Caco-2 (cell line): ENCODE measurements at regions not wholly inside any gene's neighbourhood (a gene's known extent, or its start where the extent isn't known, plus 50 kb on each side); places are given as distances from the start of the nearest gene placed in this dataset.

Experiments used
- BruUV-seq: library from RNA; stranded (reverse); fragments of 400-500 nt; replicated peaks from 2 replicates; lab custom pipeline; 2021; lab: Mats Ljungman, UMichigan
- CTCF ChIA-PET: fragments of 300-600 bp; sonication (Branson Sonifier 250); formaldehyde crosslinking; loops from one replicate; lab custom pipeline; 2022; ENCODE audit warnings: antibody characterized with exemption; lab: Charles Lee
- POLR2A ChIA-PET: fragments of 300-600 bp; sonication (Branson Sonifier 250); formaldehyde crosslinking; loops from one replicate; lab custom pipeline; 2022; ENCODE audit warnings: antibody characterized with exemption; lab: Charles Lee
- DNase-seq, 2 experiments: peaks; one replicate each; pipeline versions ENCODE4 v3.0.0 to v3.0.0-alpha.2; 2020 to 2022
- H3K27me3 ChIP-seq: replicated peaks from 2 replicates; pipeline ENCODE4 v1.6.0; 2011; ENCODE audit warnings: low read length; ENCODE audit not compliant: control insufficient read depth, insufficient read depth
- H3K36me3 ChIP-seq: 2 replicates; pipeline ENCODE4 v1.5.1; 2011; ENCODE audit warnings: low read length; ENCODE audit not compliant: control insufficient read depth, insufficient read depth
- H3K4me1 ChIP-seq: fragments of 250-450 bp; sonication (Bioruptor Pico); 2 replicates; pipeline ENCODE4 v1.5.1; 2020; ENCODE audit warnings: mild to moderate bottlenecking
- H3K4me3 ChIP-seq: 2 replicates; pipeline ENCODE4 v1.5.1; 2011; ENCODE audit warnings: low read depth, mild to moderate bottlenecking, control low read depth, low read length
- H3K9me3 ChIP-seq: fragments of 250-450 bp; sonication (Bioruptor Pico); 2 replicates; pipeline ENCODE4 v1.5.1; 2020; ENCODE audit warnings: mild to moderate bottlenecking, moderate library complexity
- H3K27ac Mint-ChIP-seq: one replicate; pipeline ENCODE4 v1.8.0; 2022; ENCODE audit warnings: mixed read lengths; ENCODE audit not compliant: unreplicated experiment
- H3K27me3 Mint-ChIP-seq: one replicate; pipeline ENCODE4 v1.8.0; 2022; ENCODE audit warnings: mixed read lengths; ENCODE audit not compliant: insufficient read depth, unreplicated experiment
- H3K36me3 Mint-ChIP-seq: one replicate; pipeline ENCODE4 v1.8.0; 2022; ENCODE audit warnings: mild to moderate bottlenecking, mixed read lengths; ENCODE audit not compliant: insufficient read depth, unreplicated experiment
- H3K4me1 Mint-ChIP-seq: one replicate; pipeline ENCODE4 v1.8.0; 2022; ENCODE audit warnings: low read depth, mixed read lengths; ENCODE audit not compliant: unreplicated experiment
- H3K4me3 Mint-ChIP-seq: one replicate; pipeline ENCODE4 v1.8.0; 2022; ENCODE audit warnings: mild to moderate bottlenecking, moderate library complexity, mixed read lengths; ENCODE audit not compliant: unreplicated experiment
- H3K9me3 Mint-ChIP-seq: one replicate; pipeline ENCODE4 v1.8.0; 2022; ENCODE audit warnings: mixed read lengths; ENCODE audit not compliant: unreplicated experiment
- intact Hi-C: fragments of 100-400 bp; cut with micrococcal nuclease; formaldehyde crosslinking; loops from one replicate; pipeline ENCODE4 v1.10.0; 2022; ENCODE audit not compliant: unreplicated experiment
- TF ChIP-seq, protein P1 (sequence below), 2 experiments: fragments of 200-600 bp in 1 of 2; IDR thresholded peaks; 1 replicate in 1 of 2; 2 replicates in 1 of 2; pipeline versions ENCODE4 v1.5.1 to v1.8.0; 2011 to 2022; ENCODE audit warnings: antibody characterized with exemption in 1 of 2, control low read depth in 1 of 2, inconsistent platforms in 1 of 2, low read depth in 1 of 2, low read length in 1 of 2, mild to moderate bottlenecking in 1 of 2, moderate library complexity in 1 of 2; ENCODE audit not compliant: insufficient read depth in 1 of 2, severe bottlenecking in 1 of 2, unreplicated experiment in 1 of 2

DNA sequence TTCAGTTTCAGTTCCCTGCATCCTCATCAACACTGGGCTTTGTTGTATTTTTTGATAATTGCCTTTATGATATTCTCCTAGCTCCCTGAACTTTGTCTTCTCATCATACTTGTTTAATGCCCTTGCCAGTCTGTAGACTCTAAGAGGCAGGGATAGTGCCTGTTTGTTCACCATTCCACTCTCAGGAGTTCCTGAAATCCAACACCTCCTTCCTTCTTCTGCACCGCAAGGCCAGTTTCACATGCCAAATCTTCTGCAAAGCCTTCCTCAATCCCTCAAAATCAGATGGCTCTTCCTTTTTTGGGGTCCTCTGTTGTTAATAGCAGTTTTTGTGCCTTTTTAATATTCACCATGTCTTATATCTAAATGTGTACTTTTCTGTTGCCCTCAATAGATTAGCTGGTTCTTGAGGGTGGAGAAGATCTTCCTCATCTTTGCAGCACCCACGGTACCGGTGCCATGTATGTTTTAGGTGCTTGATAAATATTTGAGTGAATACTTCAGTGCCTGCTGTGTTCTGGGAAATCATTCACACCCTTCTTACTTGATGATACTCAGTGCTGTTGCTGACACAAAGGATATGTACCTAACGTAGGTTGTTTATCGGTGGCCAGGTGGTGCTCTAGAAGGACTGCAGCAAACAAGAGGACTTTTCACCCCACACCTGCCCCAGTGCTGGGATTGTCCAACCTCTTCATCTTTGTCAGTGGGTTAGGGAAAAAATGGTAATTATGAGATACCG lies 85.3 kb upstream of the LIMCH1 start:
- no peak overlapping the region for H3K27ac Mint-ChIP-seq
- no peaks in the 10 kb centered on the region for H3K27me3 ChIP-seq
- intact Hi-C loops: no loop called here
- H3K36me3 ChIP-seq: no peaks in the 10 kb centered on the region
- no peak overlapping the region for H3K4me3 ChIP-seq
- TF ChIP-seq, protein P1, sequence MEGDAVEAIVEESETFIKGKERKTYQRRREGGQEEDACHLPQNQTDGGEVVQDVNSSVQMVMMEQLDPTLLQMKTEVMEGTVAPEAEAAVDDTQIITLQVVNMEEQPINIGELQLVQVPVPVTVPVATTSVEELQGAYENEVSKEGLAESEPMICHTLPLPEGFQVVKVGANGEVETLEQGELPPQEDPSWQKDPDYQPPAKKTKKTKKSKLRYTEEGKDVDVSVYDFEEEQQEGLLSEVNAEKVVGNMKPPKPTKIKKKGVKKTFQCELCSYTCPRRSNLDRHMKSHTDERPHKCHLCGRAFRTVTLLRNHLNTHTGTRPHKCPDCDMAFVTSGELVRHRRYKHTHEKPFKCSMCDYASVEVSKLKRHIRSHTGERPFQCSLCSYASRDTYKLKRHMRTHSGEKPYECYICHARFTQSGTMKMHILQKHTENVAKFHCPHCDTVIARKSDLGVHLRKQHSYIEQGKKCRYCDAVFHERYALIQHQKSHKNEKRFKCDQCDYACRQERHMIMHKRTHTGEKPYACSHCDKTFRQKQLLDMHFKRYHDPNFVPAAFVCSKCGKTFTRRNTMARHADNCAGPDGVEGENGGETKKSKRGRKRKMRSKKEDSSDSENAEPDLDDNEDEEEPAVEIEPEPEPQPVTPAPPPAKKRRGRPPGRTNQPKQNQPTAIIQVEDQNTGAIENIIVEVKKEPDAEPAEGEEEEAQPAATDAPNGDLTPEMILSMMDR (IDR thresholded peaks at IDR 0.05; ENCODE audit: insufficient read depth in 1 of 2, low read depth in 1 of 2, low read length in 1 of 2, severe bottlenecking in 1 of 2, unreplicated experiment in 1 of 2): no peak
- H3K4me1 Mint-ChIP-seq: no peaks in the 10 kb centered on the region
- H3K27me3 Mint-ChIP-seq: no peaks in the 10 kb centered on the region
- ChIA-PET CTCF (no interaction called here), POLR2A (no interaction called here)
- H3K4me1 ChIP-seq: no peaks in the 10 kb centered on the region; the same call in 1 of the 2 replicates
- no peak overlapping the region for H3K4me3 Mint-ChIP-seq
- no peaks in the 10 kb centered on the region for H3K36me3 Mint-ChIP-seq
- H3K9me3 ChIP-seq: no peaks in the 10 kb centered on the region
- BruUV-seq: no TSS peak
- DNase-seq: no peak
- H3K9me3 Mint-ChIP-seq: no peaks in the 10 kb centered on the region

DNA sequence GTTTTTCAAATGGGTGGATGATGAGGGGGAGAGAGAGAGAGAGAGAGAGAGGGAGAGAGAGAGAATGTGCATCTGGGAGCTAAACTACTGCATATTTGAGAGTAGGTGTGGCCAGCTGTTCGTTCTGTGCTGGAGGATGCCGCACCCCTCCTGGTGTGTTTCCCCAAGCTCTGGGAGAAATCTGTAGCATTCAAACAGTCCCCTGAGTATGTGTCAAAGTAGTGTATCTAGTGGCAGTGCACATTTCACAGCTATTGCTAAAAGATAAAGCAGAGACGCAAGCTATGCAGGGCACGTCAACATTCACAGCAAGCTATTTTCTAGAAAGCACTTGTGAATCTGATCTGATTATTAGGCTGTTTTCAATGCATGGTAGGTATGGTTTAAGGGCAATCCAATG lies 83.5 kb upstream of the LIMCH1 start:
- Mint-ChIP-seq H3K27me3 (no peaks in the 10 kb centered on the region), H3K4me3 (no peak overlapping the region), H3K27ac (no peak overlapping the region), H3K9me3 (no peaks in the 10 kb centered on the region), H3K4me1 (no peaks in the 10 kb centered on the region), H3K36me3 (no peaks in the 10 kb centered on the region)
- DNase-seq: no peak
- TF ChIP-seq, protein P1 (IDR thresholded peaks at IDR 0.05; ENCODE audit: insufficient read depth in 1 of 2, low read depth in 1 of 2, low read length in 1 of 2, severe bottlenecking in 1 of 2, unreplicated experiment in 1 of 2): no peak
- Histone ChIP-seq H3K4me3 (no peak overlapping the region), H3K36me3 (no peaks in the 10 kb centered on the region), H3K4me1 (no peaks in the 10 kb centered on the region; the same call in 1 of the 2 replicates), H3K9me3 (no peaks in the 10 kb centered on the region), H3K27me3 (no peaks in the 10 kb centered on the region)
- BruUV-seq: no TSS peak
- CTCF ChIA-PET: no interaction called here
- intact Hi-C loops: no loop called here
- POLR2A ChIA-PET: no interaction called here

DNA sequence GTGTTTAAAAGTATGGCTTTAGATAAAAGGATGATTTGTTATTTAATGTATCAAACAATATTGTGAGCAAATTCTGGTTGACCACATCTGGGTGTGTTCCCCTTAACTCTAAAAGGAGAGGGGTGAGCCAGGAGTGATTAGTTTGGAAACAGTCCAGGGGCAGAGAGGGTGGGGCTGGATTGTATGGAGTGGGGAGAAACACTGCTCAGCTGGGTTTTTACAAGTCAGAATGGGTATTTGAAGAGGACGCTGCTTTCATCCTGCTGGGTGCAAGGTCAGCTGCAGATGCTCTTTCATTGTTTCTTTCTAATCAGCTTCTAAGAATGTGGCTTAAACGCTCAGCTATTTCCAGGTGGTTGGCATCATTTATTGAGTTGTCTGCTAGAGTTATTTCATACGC lies 82.8 kb upstream of the LIMCH1 start:
- no peaks in the 10 kb centered on the region for H3K4me1 Mint-ChIP-seq
- Histone ChIP-seq H3K27me3 (no peaks in the 10 kb centered on the region), H3K4me1 (no peaks in the 10 kb centered on the region; the same call in 1 of the 2 replicates), H3K36me3 (no peaks in the 10 kb centered on the region), H3K9me3 (no peaks in the 10 kb centered on the region), H3K4me3 (no peak overlapping the region)
- ChIA-PET CTCF (no interaction called here), POLR2A (no interaction called here)
- DNase-seq: no peak
- no peaks in the 10 kb centered on the region for H3K9me3 Mint-ChIP-seq
- no TSS peak for BruUV-seq
- H3K27ac Mint-ChIP-seq: no peak overlapping the region
- no peaks in the 10 kb centered on the region for H3K27me3 Mint-ChIP-seq
- intact Hi-C loops: no loop called here
- no peaks in the 10 kb centered on the region for H3K36me3 Mint-ChIP-seq
- H3K4me3 Mint-ChIP-seq: no peak overlapping the region
- TF ChIP-seq, protein P1 (IDR thresholded peaks at IDR 0.05; ENCODE audit: insufficient read depth in 1 of 2, low read depth in 1 of 2, low read length in 1 of 2, severe bottlenecking in 1 of 2, unreplicated experiment in 1 of 2): no peak
